ENCODE measurements at regions not wholly inside any gene's neighbourhood (a gene's known extent, or its start where the extent isn't known, plus 50 kb on each side); places are given as distances from the start of the nearest gene placed in this dataset.

- no peak overlapping the region for H3K27ac Mint-ChIP-seq
- DNase-seq = no peak
- no peak for ATAC-seq
- H3K27me3 Mint-ChIP-seq = peaks cover 0 to 9% (median 0%) of the 10 kb centered on the region in 5 donors
- no peaks in the 10 kb centered on the region for H3K9me3 Mint-ChIP-seq
- H3K36me3 Mint-ChIP-seq = no peaks in the 10 kb centered on the region
- H3K4me1 Mint-ChIP-seq = peaks cover 0 to 5% (median 1%) of the 10 kb centered on the region in 4 donors
- POLR2A ChIA-PET = no interaction called here
- no peak overlapping the region for H3K4me3 Mint-ChIP-seq
Observed at GRCh38 chr5:67290655-67291054, 94.1 kb upstream of the CD180 start.

DNA sequence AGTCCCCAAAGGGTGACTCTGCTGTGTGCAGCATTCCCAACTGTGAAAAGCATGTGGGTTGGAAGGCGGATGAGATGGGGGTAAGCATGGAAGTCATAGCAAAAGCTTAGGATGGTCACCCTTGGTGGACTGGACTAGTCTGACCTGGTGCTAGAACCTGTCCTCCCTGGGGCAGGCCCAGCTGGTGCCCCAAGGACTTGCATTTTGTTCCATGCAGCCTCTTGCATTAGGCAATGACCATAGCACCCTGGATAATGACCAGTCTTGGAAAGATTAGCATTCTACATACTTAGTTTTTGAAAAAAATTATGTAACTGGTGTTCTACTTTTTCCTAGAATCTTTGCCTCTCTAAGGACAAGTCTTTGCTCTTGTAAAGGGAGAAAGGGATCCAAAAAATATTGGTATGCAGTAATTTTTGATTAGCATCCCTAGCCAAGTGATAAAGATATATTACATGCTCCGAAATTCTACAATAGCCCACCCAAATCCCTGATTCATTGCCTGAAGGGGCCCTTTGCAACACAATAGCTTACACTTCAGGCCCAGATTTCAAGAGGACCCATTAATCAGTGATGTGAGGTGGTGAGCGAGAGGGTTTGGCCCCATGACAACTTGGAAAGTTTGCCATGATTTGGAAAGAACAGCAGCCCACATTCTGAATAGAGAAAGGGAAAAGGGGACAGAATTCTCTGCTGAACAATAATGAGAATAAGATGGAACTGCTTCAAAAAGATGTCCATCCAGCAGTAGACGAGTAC, 93.3 kb upstream of the CD180 start:
- Mint-ChIP-seq H3K9me3 (no peaks in the 10 kb centered on the region), H3K36me3 (no peaks in the 10 kb centered on the region), H3K4me3 (no peak overlapping the region), H3K27ac (no peak overlapping the region), H3K27me3 (peaks cover 0 to 9% (median 0%) of the 10 kb centered on the region in 5 donors), H3K4me1 (peaks cover 0 to 5% (median 1%) of the 10 kb centered on the region in 4 donors)
- POLR2A ChIA-PET = no interaction called here
- no peak for ATAC-seq
- DNase-seq = no peak

GRCh38 chr5:67287510-67288268, 91.1 kb upstream of the CD180 start:
- Mint-ChIP-seq H3K36me3 (no peaks in the 10 kb centered on the region), H3K27ac (no peak overlapping the region), H3K4me3 (no peak overlapping the region), H3K27me3 (peaks cover 0 to 9% (median 0%) of the 10 kb centered on the region in 5 donors), H3K9me3 (no peaks in the 10 kb centered on the region), H3K4me1 (peaks cover 0 to 5% (median 1%) of the 10 kb centered on the region in 4 donors)
- POLR2A ChIA-PET = interaction anchor here (0.6 kb wide), 1 partner anchor 379 kb away, joined by 3 read pairs; no protein-coding TSS in a partner anchor
- ATAC-seq = no peak
- DNase-seq = no peak

DNA sequence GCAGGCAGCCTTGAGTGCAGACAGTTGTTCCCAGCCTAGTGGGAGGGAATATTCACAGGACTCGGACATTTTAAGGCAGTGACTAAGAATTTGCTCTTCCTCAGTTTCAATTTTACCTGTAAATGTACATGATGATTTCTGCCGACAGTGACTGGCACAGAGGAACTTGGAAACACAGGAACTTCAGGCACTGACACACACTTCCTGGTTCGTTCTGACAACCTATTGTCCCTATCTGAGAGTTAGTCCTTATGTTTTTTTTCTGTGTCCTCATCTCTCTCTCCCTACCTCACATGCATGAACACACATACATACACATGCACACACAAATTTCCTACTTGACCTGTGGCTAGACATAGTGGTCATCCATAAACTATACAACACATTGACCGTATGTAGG, 89.4 kb upstream of the CD180 start:
- no peaks in the 10 kb centered on the region for H3K9me3 Mint-ChIP-seq
- H3K36me3 Mint-ChIP-seq = no peaks in the 10 kb centered on the region
- no peak for DNase-seq
- POLR2A ChIA-PET = no interaction called here
- H3K4me3 Mint-ChIP-seq = no peak overlapping the region
- peaks cover 0 to 5% (median 1%) of the 10 kb centered on the region in 4 donors for H3K4me1 Mint-ChIP-seq
- no peak for ATAC-seq
- peaks cover 0 to 6% (median 0%) of the 10 kb centered on the region in 5 donors for H3K27me3 Mint-ChIP-seq
- H3K27ac Mint-ChIP-seq = no peak overlapping the region

DNA sequence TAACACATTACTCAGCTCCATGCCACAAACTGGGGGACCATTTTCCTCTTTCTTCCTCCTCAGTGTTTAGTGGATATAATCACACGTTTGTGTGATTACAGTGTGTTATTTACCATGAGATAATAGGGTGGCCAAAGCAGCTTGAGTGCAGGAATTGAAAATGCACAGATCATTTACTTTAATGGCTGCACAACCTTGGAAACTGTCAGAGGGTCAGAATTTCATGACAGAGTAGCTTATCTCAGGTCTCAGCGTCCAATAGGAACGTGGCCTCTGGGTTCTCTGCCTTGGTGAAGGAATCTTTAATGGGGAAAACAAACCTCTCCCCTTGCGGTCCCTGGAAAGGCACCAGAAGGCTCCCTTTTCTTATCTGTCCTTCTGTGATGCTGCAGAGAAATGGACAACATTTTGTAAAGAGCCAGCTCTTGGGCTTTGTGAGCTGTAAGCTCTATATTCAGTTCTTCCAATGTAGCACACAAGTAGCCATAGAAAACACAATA, 87.4 kb upstream of the CD180 start:
- Mint-ChIP-seq H3K27ac (no peak overlapping the region), H3K36me3 (peaks cover 0 to 6% (median 4%) of the 10 kb centered on the region in 3 donors), H3K4me3 (no peak overlapping the region), H3K4me1 (peaks cover 0 to 5% (median under 1%) of the 10 kb centered on the region in 4 donors), H3K9me3 (peaks cover 0 to 11% (median 8%) of the 10 kb centered on the region in 9 donors), H3K27me3 (peaks cover 0 to 6% (median 0%) of the 10 kb centered on the region in 5 donors)
- POLR2A ChIA-PET = no interaction called here
- ATAC-seq (no peak), DNase-seq (no peak)

DNA sequence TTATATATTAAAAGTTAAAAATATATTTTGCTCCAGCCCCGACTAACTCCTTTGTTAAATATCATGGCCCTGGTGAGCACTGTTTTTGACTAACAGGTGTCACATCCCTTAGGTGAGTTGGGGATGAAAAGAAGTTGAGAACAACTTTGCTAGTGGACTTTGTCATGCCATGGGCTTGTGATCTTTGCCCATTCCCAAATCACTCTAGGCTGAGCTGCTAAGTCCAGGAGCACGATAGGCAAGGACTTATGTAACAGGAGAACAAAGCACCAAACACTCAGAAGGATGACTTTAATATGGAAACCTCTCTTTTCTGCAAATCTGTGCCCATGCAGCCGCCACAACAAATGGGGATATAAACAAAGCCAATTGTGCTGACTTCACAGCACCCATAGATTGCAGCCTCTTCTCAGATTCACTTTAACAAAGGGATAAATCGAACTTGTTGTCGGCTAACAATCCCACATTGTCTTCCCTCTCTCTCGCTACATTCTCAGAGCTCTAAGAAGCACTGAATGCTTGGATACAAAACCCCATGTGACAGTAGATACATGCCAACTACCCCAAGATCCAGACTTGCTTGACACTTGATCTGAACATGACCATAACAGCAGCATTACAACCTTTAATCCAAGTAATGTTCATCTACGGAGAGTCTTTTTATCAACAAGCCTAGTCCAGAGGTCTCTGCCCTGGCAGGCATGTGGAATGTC, 86.8 kb upstream of the CD180 start:
- H3K27ac Mint-ChIP-seq = no peak overlapping the region
- no peak overlapping the region for H3K4me3 Mint-ChIP-seq
- POLR2A ChIA-PET = no interaction called here
- H3K27me3 Mint-ChIP-seq = peaks cover 0 to 6% (median 0%) of the 10 kb centered on the region in 5 donors
- DNase-seq = no peak
- H3K4me1 Mint-ChIP-seq = peaks cover 0 to 5% (median 0%) of the 10 kb centered on the region in 4 donors
- ATAC-seq = no peak
- H3K9me3 Mint-ChIP-seq = peaks cover 1 to 17% (median 12%) of the 10 kb centered on the region in 9 donors
- H3K36me3 Mint-ChIP-seq = peaks cover 0 to 11% (median 4%) of the 10 kb centered on the region in 3 donors

- POLR2A ChIA-PET = no interaction called here
- Mint-ChIP-seq H3K9me3 (peaks cover 3 to 31% (median 24%) of the 10 kb centered on the region in 9 donors), H3K4me3 (no peak overlapping the region), H3K4me1 (peaks cover 0 to 5% (median 0%) of the 10 kb centered on the region in 4 donors), H3K27me3 (peaks cover 0 to 6% (median 0%) of the 10 kb centered on the region in 5 donors), H3K27ac (no peak overlapping the region), H3K36me3 (peaks cover 0 to 22% (median 16%) of the 10 kb centered on the region in 3 donors)
- DNase-seq = no peak
- ATAC-seq = no peak
Observed at GRCh38 chr5:67281874-67282273, 85.3 kb upstream of the CD180 start.

- POLR2A ChIA-PET = no interaction called here
- H3K27ac Mint-ChIP-seq = no peak overlapping the region
- ATAC-seq = no peak
- no peaks in the 10 kb centered on the region for H3K4me1 Mint-ChIP-seq
- peaks cover 0 to 21% (median 18%) of the 10 kb centered on the region in 3 donors for H3K36me3 Mint-ChIP-seq
- no peaks in the 10 kb centered on the region for H3K27me3 Mint-ChIP-seq
- peaks cover 6 to 31% (median 25%) of the 10 kb centered on the region in 9 donors for H3K9me3 Mint-ChIP-seq
- no peak for DNase-seq
- no peak overlapping the region for H3K4me3 Mint-ChIP-seq
Observed at GRCh38 chr5:67273689-67274356, 77.2 kb upstream of the CD180 start.

DNA sequence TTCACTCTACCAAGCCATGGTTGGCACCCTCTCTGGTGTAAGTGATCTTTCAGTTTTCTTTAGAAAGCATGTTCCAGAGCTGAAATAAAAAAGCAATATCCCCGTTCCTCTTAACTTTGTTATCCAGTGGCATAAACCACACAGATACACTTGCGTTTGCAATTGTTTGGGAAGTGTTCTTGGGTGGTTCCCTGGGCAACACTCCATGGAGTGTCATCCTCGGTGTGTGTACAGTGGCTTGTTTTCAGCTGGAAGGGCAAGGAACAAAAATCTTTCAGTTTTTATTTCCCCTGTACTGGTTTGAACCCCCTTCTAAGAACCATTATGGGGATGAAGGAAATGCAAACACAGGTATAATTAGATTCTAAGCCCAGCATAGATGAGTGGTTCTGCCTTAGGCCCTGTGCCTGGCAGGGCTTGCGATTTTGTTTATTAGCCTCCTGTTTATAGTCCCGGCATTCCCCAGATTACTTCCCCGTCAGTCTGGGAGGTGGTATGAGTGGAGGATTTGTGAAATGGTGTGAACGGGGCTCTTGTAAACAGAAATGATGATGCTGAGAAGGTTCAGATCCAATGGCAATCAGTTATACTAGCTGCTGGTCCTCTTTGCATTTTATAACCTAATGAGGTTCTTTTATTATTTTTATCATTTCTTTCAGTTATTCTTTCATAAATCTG, 76.0 kb upstream of the CD180 start:
- ATAC-seq (no peak), DNase-seq (no peak)
- Mint-ChIP-seq H3K4me3 (no peak overlapping the region), H3K27ac (no peak overlapping the region), H3K36me3 (peaks cover 0 to 16% (median 8%) of the 10 kb centered on the region in 3 donors), H3K9me3 (peaks cover 4 to 19% (median 12%) of the 10 kb centered on the region in 9 donors), H3K27me3 (no peaks in the 10 kb centered on the region), H3K4me1 (no peaks in the 10 kb centered on the region)
- POLR2A ChIA-PET = no interaction called here

- DNase-seq = no peak
- H3K27ac Mint-ChIP-seq = no peak overlapping the region
- H3K9me3 Mint-ChIP-seq = peaks cover 0 to 4% (median 0%) of the 10 kb centered on the region in 9 donors
- no peaks in the 10 kb centered on the region for H3K36me3 Mint-ChIP-seq
- ATAC-seq = no peak
- POLR2A ChIA-PET = no interaction called here
- H3K4me3 Mint-ChIP-seq = no peak overlapping the region
- H3K27me3 Mint-ChIP-seq = no peaks in the 10 kb centered on the region
- no peaks in the 10 kb centered on the region for H3K4me1 Mint-ChIP-seq
Observed at GRCh38 chr5:67268231-67269021, 71.8 kb upstream of the CD180 start.

DNA sequence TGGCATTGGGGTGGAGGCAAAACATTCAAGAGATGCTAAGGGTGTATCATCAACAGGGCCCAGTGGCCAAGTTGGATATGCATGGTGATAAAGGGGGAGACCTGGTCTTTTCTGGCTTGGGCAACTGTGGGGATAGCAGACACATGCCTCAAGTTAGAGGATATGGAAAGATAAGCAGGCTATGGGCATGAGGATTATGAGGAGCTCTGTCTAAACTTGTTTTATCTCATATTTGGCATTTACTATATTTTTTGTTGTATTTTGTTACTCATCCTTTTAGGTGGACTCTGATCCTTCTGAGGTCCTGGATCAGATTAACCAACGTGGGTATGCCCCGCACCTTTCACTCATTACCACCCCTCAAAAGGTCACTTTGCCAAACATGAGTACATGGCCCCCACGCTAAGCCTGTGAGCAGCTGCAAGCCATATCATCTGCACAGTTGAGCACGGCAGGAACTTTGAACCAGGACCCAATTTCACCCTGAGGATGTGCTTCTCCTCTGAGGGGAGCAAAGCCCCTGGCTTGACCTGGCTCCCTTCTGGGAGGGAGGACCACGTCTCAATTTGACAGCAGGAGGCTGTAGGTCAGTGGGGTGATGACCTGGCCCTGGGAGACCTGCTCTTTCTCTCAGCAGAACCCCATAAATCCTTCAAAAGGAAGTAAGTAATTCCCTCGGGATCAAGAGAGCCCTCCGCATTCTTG, 71.1 kb upstream of the CD180 start:
- peaks cover 0 to 4% (median 0%) of the 10 kb centered on the region in 9 donors for H3K9me3 Mint-ChIP-seq
- H3K36me3 Mint-ChIP-seq = no peaks in the 10 kb centered on the region
- no peaks in the 10 kb centered on the region for H3K27me3 Mint-ChIP-seq

More for the DNA sequence above, 71.1 kb upstream of the CD180 start:
- Mint-ChIP-seq H3K27ac (no peak overlapping the region), H3K4me3 (no peak overlapping the region), H3K4me1 (no peaks in the 10 kb centered on the region)
- ATAC-seq (no peak), DNase-seq (no peak)
- POLR2A ChIA-PET = no interaction called here
